Stimulated activated CD8-positive, alpha-beta memory T cell treated with anti-CD3 and anti-CD28 coated beads, Interleukin-4, amount 100 ng/mL, for 4 hours (primary cell): ENCODE measurements at regions not wholly inside any gene's neighbourhood (a gene's known extent, or its start where the extent isn't known, plus 50 kb on each side); places are given as distances from the start of the nearest gene placed in this dataset.
"Not testable (repeated sequence)": the region's sequence is repeated elsewhere in the genome, so short reads cannot be mapped to it uniquely, and the experiment has no call there.

ENCODE experiments used
- DNase-seq, 2 donors: peaks; one replicate each; pipeline ENCODE4 v3.0.0-alpha.2; 2020; ENCODE audit warnings: low read depth in 2 of 2, low spot score in 1 of 2

DNA sequence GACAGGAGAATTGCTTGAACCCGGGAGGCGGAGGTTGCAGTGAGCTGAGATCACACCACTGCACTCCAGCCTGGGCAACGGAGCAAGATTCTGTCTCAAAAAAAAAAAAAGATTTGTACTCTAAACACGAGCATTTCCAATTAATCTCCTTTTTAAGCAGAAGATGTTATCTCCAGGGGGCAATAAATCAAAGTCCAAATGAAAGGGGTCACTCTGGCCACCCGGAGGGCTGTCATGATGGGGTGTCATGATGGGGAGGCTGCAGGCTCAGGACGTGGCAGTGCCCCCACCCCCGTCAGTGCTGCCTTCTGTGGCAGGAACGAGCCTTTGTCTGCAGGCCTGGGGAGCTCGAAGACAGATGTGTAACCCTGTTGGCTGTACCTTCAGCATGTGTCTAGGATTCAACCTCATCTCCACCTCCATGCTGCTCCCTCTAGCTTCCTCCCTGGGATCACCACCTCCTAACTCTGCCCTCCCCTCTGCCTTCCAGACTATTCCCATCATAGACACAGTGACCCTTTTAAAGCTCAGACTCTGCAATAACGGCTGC lies 76.9 kb upstream of the YWHAQ start:
- DNase-seq = no peak

DNA sequence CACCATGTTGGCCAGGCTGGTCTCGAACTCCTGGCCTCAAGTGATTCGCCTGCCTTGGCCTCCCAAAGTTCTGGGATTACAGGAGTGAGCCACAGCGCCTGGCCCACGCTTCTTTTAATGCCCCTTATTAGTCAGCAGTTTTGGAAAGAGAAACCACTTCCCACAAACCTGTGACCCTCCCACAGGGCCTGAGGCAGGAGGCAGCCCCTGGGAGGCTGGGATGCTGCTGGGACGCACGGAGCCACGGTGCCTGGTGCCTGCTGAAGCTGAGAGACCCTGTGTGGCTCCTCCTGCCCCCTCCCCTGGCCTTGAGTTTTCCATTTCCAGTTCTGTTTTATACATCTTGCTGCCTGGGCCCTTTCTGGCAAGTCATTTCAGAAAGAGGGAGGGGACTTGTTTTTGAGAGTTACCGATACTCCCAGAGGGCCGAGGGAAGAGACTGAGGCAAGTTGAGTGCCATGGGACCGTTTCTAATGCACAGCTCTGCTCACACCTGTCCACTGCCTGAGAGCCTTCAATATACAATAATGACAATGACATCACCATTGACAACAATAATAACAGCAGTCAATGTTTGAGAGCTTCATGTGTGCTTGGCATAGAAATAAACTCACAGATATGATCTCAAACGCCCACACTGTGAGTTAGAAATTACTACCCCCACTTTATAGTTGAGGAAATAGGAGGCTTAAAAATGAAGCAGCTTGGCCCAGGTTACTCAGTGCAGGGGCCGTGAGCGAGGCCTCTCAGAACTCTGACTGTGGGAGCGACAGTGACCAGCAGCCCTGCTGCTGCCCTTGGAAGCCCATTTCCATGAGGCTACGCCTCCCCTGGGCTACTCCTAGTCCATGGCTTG lies 78.1 kb upstream of the YWHAQ start:
- DNase-seq = no peak

DNA sequence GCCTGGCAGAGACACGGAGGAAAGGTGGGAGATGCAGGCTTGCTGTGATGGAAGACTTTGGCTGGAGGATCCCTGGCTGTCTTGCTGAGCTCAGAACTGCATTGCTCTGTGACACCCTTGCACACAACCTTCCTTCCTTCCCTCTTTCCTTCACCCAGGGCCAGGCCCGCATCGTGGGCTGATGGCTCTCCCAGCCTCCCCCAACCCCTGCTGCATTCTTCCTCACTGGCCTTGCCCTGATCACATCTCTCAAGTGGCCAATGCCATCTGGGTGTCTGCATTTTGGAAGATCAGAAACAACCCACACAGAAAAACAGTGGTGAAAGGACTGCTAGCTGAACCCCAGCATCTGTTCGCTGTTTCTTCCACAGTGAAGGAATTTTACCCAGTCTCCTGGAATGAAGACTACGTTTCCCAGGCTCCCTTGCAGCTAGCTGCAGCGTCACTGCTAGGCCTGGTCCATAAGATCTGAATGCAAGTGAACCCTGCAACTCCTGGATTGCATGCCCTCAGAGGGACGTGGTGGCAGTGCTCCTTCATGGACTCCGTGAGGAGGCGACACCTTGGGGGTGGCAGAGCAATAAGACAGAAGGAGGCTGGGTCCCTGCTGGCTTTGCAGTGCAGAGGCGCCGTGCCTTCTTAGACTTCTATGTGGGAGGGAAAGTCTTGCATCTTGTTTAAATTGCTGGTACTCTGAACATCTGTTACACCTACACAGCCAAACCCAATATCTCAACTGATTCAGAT lies 78.9 kb upstream of the YWHAQ start:
- no peak for DNase-seq

DNA sequence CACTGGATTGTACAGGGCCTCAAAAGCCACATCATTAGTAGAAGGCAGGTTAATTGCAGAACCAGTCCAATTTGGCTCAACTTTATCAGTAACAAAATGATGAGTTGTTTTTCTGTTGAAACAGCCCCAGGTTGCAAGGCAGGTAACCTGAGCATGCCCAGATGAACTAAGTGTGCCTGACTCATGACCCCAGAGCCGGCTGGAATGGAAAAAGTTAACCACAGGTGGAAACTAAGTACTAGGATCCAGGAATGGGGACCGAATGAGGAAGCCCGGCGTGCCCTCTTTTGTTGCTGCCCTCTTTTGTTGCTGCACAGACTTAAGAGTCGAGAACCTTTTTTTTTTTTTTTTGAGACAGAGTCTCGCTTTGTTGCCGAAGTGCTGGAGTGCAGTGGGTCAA lies 79.5 kb upstream of the YWHAQ start:
- no peak for DNase-seq

DNA sequence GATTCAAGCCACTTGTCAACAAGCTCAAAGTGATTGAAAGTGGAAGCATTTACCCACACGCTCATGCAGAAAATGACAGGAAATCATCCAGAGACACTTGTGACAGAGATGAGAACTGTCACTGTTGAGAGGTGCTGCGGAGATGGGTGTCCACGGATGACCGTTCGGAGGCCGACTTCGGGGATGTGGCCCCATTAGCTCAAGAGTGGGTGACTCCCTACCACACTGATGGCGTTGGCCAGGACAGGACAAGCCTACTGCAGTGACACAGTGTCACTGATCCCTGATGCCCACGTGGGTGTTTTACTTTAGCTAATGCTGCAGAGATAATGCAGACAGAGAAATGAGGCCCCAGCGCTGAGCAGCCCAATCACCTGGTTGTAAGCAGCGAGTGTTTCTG lies 81.5 kb upstream of the YWHAQ start:
- no peak for DNase-seq

DNA sequence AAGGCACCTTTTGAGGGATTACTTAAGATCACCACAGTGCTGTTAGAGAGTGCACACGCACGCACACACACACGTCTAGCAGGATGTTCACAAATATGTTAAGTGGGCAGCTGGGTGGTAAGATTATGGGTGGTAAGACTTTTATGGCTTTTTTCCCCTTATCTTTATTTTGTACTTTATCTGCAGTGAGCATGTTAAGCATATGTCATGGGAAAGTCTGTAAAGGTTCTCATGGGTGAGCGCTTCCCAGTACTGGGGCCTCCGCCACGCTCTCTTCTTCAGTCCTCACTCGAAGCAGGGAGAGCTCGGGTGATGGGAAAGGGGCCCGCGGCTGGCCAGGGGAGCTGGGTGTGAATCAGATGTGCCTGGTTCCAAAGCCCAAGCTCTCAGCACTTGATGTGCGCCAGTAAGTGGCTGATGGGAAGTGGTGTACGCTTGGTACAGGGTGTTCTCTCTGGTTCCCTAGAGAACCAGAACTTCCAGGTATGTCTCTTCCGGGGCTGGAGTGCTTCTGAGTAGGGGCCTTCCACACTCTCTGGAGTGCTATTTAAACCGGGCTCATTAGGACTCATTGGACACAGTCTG lies 83.9 kb upstream of the YWHAQ start:
- no peak for DNase-seq

DNA sequence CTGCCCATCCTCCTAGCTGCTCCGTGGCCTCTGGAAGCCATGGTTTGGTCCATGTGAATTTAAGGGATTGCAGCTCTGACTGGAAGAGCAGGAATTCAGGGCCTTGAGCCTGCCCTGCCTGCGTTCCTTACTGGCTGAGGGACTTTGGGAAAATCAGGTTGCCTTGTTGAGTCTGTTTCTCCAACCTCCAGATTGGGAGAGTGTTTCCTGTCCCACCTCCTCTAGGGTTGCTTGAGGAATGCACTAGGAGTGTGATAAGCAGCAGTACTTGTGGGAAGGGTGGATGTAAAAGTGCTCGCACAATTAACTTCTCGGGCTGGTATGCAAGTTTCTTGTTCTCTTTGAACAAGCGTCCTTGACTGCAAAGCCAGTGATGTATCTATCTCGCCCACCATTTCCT lies 84.4 kb upstream of the YWHAQ start:
- DNase-seq = no peak

DNA sequence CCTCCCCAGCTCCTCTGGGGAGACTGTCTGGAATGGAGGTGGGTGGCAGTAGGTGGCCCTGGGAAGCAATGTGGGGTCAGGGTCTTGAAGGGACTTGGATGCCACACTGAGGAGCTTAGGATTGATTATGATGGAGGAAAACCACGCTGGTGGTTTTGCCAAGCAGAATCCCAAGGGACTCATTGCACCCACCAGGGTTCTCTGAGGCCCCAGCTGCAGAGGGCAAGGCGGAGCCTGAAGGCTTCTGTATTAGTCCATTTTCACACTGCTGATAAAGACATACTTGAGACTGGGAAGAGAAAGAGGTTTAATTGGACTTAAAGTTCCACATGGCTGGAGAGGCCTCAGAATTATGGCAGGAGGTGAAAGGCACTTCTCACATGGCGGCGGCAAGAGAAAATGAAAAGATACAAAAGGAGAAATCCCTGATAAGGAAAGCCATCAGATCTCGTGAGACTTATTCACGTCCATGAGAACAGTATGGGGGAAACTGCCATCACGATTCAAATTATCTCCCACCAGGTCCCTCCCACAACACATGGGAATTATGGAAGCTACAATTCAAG lies 87.2 kb upstream of the YWHAQ start:
- no peak for DNase-seq

DNA sequence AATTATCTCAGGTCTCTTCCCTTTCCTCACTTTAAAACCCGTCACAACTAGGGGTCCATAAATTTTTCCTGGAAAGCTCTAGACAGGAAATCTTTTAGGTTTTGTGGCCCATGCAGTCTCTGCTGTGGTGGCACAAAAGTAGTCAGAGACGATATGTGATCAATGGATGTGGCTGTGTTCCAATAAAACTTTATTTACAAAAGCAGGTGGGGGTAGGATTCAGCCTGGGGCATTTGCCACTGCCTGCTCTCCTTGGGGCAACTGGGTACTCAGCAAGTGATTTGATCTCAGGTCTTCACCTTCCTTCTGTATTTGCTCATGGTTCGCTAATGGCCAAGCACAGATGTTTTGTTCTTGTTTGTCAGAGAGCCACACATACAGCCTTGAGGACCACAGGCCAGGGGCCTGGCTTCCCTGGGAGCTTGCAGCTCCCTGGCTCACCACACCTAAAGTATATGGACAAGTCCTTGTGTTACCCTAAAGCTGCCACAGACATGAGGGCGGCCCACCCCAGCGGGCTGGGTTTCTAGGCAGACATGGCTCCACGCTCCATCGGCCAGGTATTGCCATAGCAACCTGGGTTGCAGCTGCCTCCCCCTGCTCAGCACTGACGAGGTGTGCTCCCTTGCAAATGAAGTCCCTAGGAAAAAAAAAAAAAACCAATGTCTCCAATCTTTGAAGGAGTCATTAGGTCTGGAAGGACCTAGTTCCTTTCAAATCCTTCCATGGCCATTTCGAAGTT lies 89.7 kb upstream of the YWHAQ start:
- DNase-seq = no peak

DNA sequence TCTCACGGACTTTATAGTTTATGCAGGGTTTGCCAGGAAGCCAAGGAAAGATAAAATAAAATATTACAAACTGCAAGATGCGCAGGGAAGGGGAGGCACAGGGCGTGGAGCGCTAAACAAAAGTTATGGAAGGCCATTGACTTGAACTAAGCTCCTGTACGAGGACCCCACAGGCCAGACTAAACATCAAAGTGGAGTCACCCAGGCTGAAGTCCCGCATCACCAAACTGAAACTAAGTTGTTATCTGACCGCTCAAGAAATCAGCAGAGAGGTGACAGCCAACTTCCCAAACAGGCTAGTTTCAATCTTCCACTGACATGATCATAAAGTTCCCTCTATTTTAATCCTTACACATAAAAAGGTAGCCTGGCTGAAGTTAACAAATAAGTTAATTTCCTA lies 90.5 kb upstream of the YWHAQ start:
- no peak for DNase-seq

DNA sequence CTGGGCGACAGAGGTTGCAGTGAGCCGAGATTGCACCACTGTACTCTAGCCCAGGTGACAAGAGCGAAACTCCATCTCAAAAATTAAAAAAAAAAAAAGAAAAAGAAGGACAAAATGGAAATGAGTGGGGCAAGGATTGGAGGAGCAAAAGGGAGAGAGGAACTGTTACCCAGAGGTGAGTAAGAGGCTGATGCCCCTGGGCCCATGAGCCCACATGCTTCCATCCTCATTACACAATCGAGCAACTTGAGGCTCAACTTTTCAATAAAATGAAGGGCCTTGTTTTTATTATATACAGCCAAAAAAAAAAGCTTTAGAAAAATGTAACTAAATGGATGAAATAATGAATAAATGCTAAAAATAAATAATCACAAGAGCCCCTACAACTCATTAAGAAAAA lies 91.7 kb upstream of the YWHAQ start:
- no peak for DNase-seq

DNA sequence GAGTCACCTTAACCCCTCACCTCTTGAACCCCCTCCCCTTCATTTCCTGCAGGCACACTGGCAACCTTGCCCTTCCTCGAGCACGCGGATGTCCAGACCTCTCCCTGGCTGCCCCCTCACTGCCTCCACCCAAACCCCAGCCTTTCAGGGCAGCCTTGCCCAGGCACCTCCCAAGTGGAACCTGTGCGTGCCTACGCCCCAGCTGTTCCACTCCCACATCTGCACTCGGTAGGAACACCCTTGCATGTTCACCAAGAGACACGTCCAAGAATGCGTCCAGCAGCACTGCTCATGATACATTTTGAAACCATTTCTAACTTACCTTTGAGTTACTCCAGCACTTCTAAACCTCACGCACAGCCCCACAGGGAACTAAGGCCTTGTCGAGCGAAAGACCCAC lies 93.8 kb upstream of the YWHAQ start:
- DNase-seq = no peak

DNA sequence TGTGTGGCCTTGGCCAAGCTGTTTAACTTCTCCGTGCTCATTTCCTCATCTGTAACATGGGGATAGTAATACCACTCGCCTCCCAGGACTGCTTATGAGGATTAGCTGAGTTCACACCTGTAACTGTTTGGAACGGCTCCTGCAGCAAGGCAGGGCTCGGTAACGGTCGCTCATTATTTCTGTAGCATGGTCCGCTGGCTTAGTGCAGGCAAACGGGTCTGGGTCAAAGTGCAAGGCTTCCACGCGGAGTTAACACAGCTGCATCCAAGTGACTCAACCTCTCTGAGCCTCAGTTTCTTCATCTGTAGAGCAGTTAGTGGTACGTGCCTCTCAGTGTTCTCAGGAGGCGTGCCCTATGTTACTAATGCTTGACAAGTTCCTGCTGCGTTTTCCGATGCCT lies 94.3 kb upstream of the YWHAQ start:
- no peak for DNase-seq

DNA sequence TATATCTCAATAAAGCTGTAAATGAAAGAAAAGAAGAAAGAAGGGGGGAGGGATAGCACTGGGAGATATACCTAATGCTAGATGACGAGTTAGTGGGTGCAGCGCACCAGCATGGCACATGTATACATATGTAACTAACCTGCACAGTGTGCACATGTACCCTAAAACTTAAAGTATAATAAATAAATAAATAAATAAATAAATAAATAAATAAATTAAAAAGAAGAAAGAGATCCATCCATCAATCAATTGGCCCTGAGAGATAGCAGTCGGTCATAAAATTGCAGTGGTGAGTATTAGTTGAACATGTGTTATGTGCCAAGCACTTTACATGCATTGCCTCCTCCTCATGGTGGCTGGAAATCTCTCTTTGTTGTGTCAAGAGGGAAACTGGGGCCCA lies 95.2 kb upstream of the YWHAQ start:
- DNase-seq = not testable (repeated sequence)

DNA sequence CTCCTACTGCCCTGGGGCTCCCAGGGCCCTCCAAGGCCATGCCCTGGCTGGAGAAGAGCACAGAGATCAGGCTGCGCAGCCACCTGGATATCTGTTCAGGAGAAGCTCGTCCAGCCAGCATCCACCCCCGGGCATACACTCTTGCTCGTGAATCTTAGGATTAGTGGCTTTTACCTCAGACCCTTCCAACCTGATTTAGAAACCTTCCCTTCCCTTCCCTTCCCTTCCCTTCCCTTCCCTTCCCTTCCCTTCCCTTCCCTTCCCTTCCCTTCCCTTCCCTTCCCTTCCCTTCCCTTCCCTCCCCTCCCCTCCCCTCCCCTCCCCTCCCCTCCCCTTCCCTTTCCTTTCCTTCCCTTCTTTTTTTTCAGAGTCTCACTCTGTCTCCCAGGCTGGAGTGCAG lies 99.7 kb upstream of the YWHAQ start:
- not testable (repeated sequence) for DNase-seq

DNA sequence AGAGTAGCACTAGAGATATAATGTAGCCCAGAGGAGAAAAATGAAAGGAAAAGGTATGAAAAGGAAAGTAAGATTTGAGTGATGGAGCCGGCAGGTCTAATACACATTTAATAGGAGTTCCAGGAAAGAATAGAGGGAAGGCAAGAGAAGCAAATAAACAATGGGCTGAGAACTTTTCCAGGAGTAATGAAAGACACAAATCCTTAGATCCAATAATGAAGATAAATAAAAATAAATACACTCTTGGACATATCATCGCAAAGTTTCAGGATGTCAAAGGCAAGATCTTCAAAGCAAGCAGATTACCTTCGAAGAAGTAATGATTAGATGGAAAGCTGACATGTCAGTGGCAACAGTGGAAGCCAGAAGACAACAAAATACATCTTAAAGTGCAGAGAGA lies 102.0 kb upstream of the YWHAQ start:
- DNase-seq = no peak

DNA sequence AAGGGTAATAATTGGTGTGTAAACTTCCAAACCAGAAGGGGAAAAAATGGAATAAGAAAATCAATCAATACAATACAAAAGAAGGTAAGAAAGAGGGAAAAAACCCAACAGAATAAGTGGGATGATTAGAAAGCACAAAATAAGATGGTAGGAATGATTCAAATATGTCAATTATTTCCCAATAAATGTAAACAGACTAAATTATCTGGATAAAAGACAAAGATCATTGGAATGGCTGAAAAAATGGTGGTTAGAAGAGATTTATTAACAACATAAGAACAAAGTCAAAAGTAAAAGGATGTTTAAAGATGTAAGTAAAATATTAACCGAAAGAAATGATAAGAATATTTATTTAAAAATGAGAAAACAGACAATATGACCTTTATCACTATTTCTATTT lies 103.5 kb upstream of the YWHAQ start:
- no peak for DNase-seq

DNA sequence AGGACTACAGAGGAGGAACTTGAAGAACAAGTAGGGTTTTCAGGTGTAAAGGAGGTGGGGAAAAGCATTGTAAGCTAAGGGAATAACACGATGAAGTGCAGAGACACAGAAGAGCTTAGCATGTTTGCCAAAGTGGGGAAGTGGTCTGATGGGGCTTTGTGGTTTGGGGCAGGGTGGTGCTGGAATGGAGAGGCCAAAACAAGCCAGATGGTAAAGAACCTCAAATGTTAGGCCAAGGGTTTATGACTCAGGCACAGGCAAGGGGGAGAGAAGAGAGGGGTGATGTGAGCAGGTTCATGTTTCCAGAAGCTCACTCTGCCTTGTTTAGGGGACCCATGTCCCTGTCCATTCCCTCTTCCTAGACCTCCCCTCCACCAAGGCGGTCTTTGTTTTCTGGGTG lies 104.5 kb upstream of the YWHAQ start:
- DNase-seq = no peak

DNA sequence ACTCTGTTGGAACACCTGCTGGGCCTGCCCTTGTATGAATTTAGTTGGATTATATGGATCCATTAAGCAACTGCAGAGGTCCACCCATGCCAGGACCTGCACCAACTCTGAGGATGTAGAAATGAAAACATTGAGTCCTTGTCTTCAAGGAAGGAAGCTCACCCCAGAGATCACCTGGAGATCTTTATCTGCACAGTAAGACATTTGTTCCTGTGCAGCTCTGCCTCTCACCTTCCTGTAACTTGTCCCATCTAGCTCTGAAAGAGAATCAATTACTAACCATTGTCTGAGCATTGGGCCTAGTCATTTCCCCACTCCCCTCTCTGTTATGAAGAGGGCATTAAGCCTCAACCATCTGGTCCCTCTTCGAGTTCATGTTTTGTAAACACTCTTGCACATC lies 105.2 kb upstream of the YWHAQ start:
- no peak for DNase-seq

DNA sequence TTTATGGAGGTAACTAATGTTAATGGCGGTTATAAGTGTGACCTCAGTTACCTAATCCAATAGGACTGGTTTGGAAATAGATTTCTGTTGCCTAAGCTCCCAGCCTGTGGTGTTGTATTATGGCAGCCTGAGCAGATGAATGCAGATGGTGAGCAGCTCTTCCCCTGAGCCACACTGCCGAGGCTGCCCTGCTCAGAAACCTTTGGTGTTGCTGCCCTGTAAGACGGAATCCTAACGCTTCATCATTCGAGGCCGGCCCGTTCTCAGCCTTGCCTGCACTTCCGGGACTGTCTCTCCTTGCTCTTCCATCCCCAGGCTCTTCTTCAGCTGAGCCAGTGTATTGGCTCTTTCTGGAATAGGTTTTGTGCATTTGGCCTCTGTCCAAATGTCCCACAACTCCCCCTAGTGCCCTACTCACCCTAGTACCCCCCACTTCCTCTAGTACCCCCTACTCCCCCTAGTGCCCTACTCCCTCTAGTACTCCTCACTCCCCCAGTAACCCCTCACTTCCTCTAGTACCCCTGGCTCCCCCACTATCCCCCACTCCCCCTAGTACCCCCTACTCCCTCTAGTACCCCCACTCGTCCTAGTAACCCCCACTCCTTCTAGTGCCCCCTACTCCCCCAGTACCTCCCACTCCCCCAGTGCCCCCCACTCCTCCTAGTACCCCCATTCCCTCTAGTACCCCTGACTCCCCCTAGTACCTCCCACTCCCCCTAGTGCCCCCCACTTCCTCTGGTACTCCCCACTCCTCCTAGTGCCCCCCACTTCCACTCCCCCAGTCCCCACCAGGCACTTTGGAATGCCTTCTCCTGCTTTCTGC lies 106.0 kb upstream of the TAF1B start:
- DNase-seq = no peak
